ENCODE measurements at regions not wholly inside any gene's neighbourhood (a gene's known extent, or its start where the extent isn't known, plus 50 kb on each side); places are given as distances from the start of the nearest gene placed in this dataset.

GRCh38 chr21:24583473-24583872 is 1023.8 kb downstream of the MRPL39 start:
- H3K4me2 ChIP-seq (ENCODE audit: low read length): no peak overlapping the region
- no peak overlapping the region for H2AFZ ChIP-seq (ENCODE audit: low read depth, low read length)
- no peaks in the 10 kb centered on the region for H3K9me3 ChIP-seq (ENCODE audit: low read length)
- H3K36me3 ChIP-seq (ENCODE audit: insufficient read depth, low read length): no peaks in the 10 kb centered on the region
- H3K79me2 ChIP-seq (replicated peaks; ENCODE audit: insufficient read depth, low read length): no peaks in the 10 kb centered on the region
- no peak overlapping the region for H3K27ac ChIP-seq (ENCODE audit: low read length)
- H3K27me3 ChIP-seq (ENCODE audit: insufficient read depth, low read depth, low read length): no peaks in the 10 kb centered on the region
- no peaks in the 10 kb centered on the region for H4K20me1 ChIP-seq (ENCODE audit: insufficient read depth)
- no peaks in the 10 kb centered on the region for H3F3A ChIP-seq (ENCODE audit: insufficient read depth, low read length, poor library complexity, severe bottlenecking)
- peak; percentile 80 for TF ChIP-seq POLR2AphosphoS5 (IDR thresholded peaks at IDR 0.05)
- TF ChIP-seq TAF1 (IDR thresholded peaks at IDR 0.05; ENCODE audit: low read depth): no peak
- TF ChIP-seq EP300 (conservative IDR thresholded peaks at IDR 0.05; ENCODE audit: poor library complexity, severe bottlenecking): peak; percentile 93
- TF ChIP-seq SMC3 (conservative IDR thresholded peaks at IDR 0.05; ENCODE audit: poor library complexity): no peak
- TF ChIP-seq MXI1 (conservative IDR thresholded peaks at IDR 0.05; ENCODE audit: poor library complexity, severe bottlenecking): no peak
- no peak for TF ChIP-seq EZH2 (IDR thresholded peaks at IDR 0.05; ENCODE audit: borderline replicate concordance, insufficient read depth, low read length, poor library complexity, severe bottlenecking)
- no peak for TF ChIP-seq REST (IDR thresholded peaks at IDR 0.05; ENCODE audit: borderline replicate concordance)
- TF ChIP-seq RAD21 (conservative IDR thresholded peaks at IDR 0.05): no peak
- TF ChIP-seq CTCF (IDR thresholded peaks at IDR 0.05; ENCODE audit: poor library complexity, severe bottlenecking): no peak
- no peak overlapping the region for H3K4me3 ChIP-seq (ENCODE audit: low read length)
- no peaks in the 10 kb centered on the region for H3K9me2 ChIP-seq (ENCODE audit: insufficient read depth, low read length)
- H3K9ac ChIP-seq (ENCODE audit: low read length): no peak overlapping the region

GRCh38 chr21:24577301-24577700 is 1030.0 kb downstream of the MRPL39 start:
- TF ChIP-seq TAF1 (IDR thresholded peaks at IDR 0.05; ENCODE audit: low read depth): no peak
- no peak for TF ChIP-seq EZH2 (IDR thresholded peaks at IDR 0.05; ENCODE audit: borderline replicate concordance, insufficient read depth, low read length, poor library complexity, severe bottlenecking)
- TF ChIP-seq REST (IDR thresholded peaks at IDR 0.05; ENCODE audit: borderline replicate concordance): no peak
- TF ChIP-seq MXI1 (conservative IDR thresholded peaks at IDR 0.05; ENCODE audit: poor library complexity, severe bottlenecking): no peak
- no peak for TF ChIP-seq SMC3 (conservative IDR thresholded peaks at IDR 0.05; ENCODE audit: poor library complexity)
- Histone ChIP-seq H4K20me1 (ENCODE audit: insufficient read depth) (no peaks in the 10 kb centered on the region), H3K9me2 (ENCODE audit: insufficient read depth, low read length) (no peaks in the 10 kb centered on the region), H2AFZ (ENCODE audit: low read depth, low read length) (no peak overlapping the region), H3K4me3 (ENCODE audit: low read length) (no peak overlapping the region), H3K9me3 (ENCODE audit: low read length) (no peaks in the 10 kb centered on the region), H3F3A (ENCODE audit: insufficient read depth, low read length, poor library complexity, severe bottlenecking) (no peaks in the 10 kb centered on the region), H3K36me3 (ENCODE audit: insufficient read depth, low read length) (no peaks in the 10 kb centered on the region), H3K27ac (ENCODE audit: low read length) (no peak overlapping the region), H3K27me3 (ENCODE audit: insufficient read depth, low read depth, low read length) (no peaks in the 10 kb centered on the region), H3K4me2 (ENCODE audit: low read length) (no peak overlapping the region), H3K79me2 (replicated peaks; ENCODE audit: insufficient read depth, low read length) (no peaks in the 10 kb centered on the region), H3K9ac (ENCODE audit: low read length) (no peak overlapping the region)

Measured in neural cell (in vitro differentiated cells).